ENCODE measurements at regions not wholly inside any gene's neighbourhood (a gene's known extent, or its start where the extent isn't known, plus 50 kb on each side); places are given as distances from the start of the nearest gene placed in this dataset.
"Not testable (repeated sequence)": the region's sequence is repeated elsewhere in the genome, so short reads cannot be mapped to it uniquely, and the experiment has no call there.

GRCh38 chr14:30272848-30273832 lies 285.8 kb upstream of the G2E3 start:
- Histone ChIP-seq H3K36me3 (ENCODE audit: control insufficient read depth, insufficient read depth, low read length) (no peaks in the 10 kb centered on the region), H3K27me3 (ENCODE audit: control insufficient read depth, insufficient read depth, low read length) (peaks cover 8% of the 10 kb centered on the region), H3K4me1 (ENCODE audit: control insufficient read depth, insufficient read depth, low read length) (peaks cover 3% of the 10 kb centered on the region), H3K4me3 (ENCODE audit: low read depth, low read length) (no peak overlapping the region), H3K9ac (ENCODE audit: low read depth, low read length) (no peak overlapping the region), H3K9me3 (ENCODE audit: control insufficient read depth, insufficient read depth, low read length) (no peaks in the 10 kb centered on the region)

GRCh38 chr14:30275604-30276003 lies 283.4 kb upstream of the G2E3 start:
- Histone ChIP-seq H3K9ac (ENCODE audit: low read depth, low read length) (no peak overlapping the region), H3K9me3 (ENCODE audit: control insufficient read depth, insufficient read depth, low read length) (no peaks in the 10 kb centered on the region), H3K4me1 (ENCODE audit: control insufficient read depth, insufficient read depth, low read length) (no peaks in the 10 kb centered on the region), H3K27me3 (ENCODE audit: control insufficient read depth, insufficient read depth, low read length) (no peaks in the 10 kb centered on the region), H3K4me3 (ENCODE audit: low read depth, low read length) (no peak overlapping the region), H3K36me3 (ENCODE audit: control insufficient read depth, insufficient read depth, low read length) (no peaks in the 10 kb centered on the region)

- Histone ChIP-seq H3K27me3 (ENCODE audit: control insufficient read depth, insufficient read depth, low read length) (no peaks in the 10 kb centered on the region), H3K4me1 (ENCODE audit: control insufficient read depth, insufficient read depth, low read length) (no peaks in the 10 kb centered on the region), H3K9ac (ENCODE audit: low read depth, low read length) (no peak overlapping the region), H3K4me3 (ENCODE audit: low read depth, low read length) (no peak overlapping the region), H3K36me3 (ENCODE audit: control insufficient read depth, insufficient read depth, low read length) (no peaks in the 10 kb centered on the region), H3K9me3 (ENCODE audit: control insufficient read depth, insufficient read depth, low read length) (no peaks in the 10 kb centered on the region)
Observed at GRCh38 chr14:30277268-30277667, 281.7 kb upstream of the G2E3 start.

- not testable (repeated sequence) for H3K9ac ChIP-seq (ENCODE audit: low read depth, low read length); H3K9me3 ChIP-seq (ENCODE audit: control insufficient read depth, insufficient read depth, low read length); H3K36me3 ChIP-seq (ENCODE audit: control insufficient read depth, insufficient read depth, low read length)
Observed at GRCh38 chr14:30278856-30279255, 280.1 kb upstream of the G2E3 start.

GRCh38 chr14:30283822-30284446 lies 275.0 kb upstream of the G2E3 start:
- no peak overlapping the region for H3K4me3 ChIP-seq (ENCODE audit: low read depth, low read length)
- no peaks in the 10 kb centered on the region for H3K9me3 ChIP-seq (ENCODE audit: control insufficient read depth, insufficient read depth, low read length)
- H3K27me3 ChIP-seq (ENCODE audit: control insufficient read depth, insufficient read depth, low read length), result no peaks in the 10 kb centered on the region
- H3K9ac ChIP-seq (ENCODE audit: low read depth, low read length), result no peak overlapping the region
- H3K4me1 ChIP-seq (ENCODE audit: control insufficient read depth, insufficient read depth, low read length), result no peaks in the 10 kb centered on the region
- H3K36me3 ChIP-seq (ENCODE audit: control insufficient read depth, insufficient read depth, low read length), result no peaks in the 10 kb centered on the region

More at GRCh38 chr14:30278856-30279255, 280.1 kb upstream of the G2E3 start:
- H3K27me3 ChIP-seq (ENCODE audit: control insufficient read depth, insufficient read depth, low read length); H3K4me1 ChIP-seq (ENCODE audit: control insufficient read depth, insufficient read depth, low read length); H3K4me3 ChIP-seq (ENCODE audit: low read depth, low read length): not testable (repeated sequence)

GRCh38 chr14:30284808-30285207 lies 274.1 kb upstream of the G2E3 start:
- Histone ChIP-seq H3K4me1 (ENCODE audit: control insufficient read depth, insufficient read depth, low read length) (no peaks in the 10 kb centered on the region), H3K27me3 (ENCODE audit: control insufficient read depth, insufficient read depth, low read length) (no peaks in the 10 kb centered on the region), H3K36me3 (ENCODE audit: control insufficient read depth, insufficient read depth, low read length) (no peaks in the 10 kb centered on the region), H3K9me3 (ENCODE audit: control insufficient read depth, insufficient read depth, low read length) (no peaks in the 10 kb centered on the region), H3K4me3 (ENCODE audit: low read depth, low read length) (no peak overlapping the region), H3K9ac (ENCODE audit: low read depth, low read length) (no peak overlapping the region)

- Histone ChIP-seq H3K36me3 (ENCODE audit: control insufficient read depth, insufficient read depth, low read length) (no peaks in the 10 kb centered on the region), H3K9me3 (ENCODE audit: control insufficient read depth, insufficient read depth, low read length) (no peaks in the 10 kb centered on the region), H3K4me3 (ENCODE audit: low read depth, low read length) (no peak overlapping the region), H3K27me3 (ENCODE audit: control insufficient read depth, insufficient read depth, low read length) (no peaks in the 10 kb centered on the region), H3K4me1 (ENCODE audit: control insufficient read depth, insufficient read depth, low read length) (no peaks in the 10 kb centered on the region), H3K9ac (ENCODE audit: low read depth, low read length) (no peak overlapping the region)
Observed at GRCh38 chr14:30287579-30288445, 271.1 kb upstream of the G2E3 start.

- Histone ChIP-seq H3K4me3 (ENCODE audit: low read depth, low read length) (no peak overlapping the region), H3K4me1 (ENCODE audit: control insufficient read depth, insufficient read depth, low read length) (no peaks in the 10 kb centered on the region), H3K9ac (ENCODE audit: low read depth, low read length) (no peak overlapping the region), H3K36me3 (ENCODE audit: control insufficient read depth, insufficient read depth, low read length) (no peaks in the 10 kb centered on the region), H3K27me3 (ENCODE audit: control insufficient read depth, insufficient read depth, low read length) (no peaks in the 10 kb centered on the region), H3K9me3 (ENCODE audit: control insufficient read depth, insufficient read depth, low read length) (no peaks in the 10 kb centered on the region)
Observed at GRCh38 chr14:30290001-30290400, 269.0 kb upstream of the G2E3 start.

- no peaks in the 10 kb centered on the region for H3K4me1 ChIP-seq (ENCODE audit: control insufficient read depth, insufficient read depth, low read length)
- no peaks in the 10 kb centered on the region for H3K27me3 ChIP-seq (ENCODE audit: control insufficient read depth, insufficient read depth, low read length)
- no peak overlapping the region for H3K4me3 ChIP-seq (ENCODE audit: low read depth, low read length)
- H3K36me3 ChIP-seq (ENCODE audit: control insufficient read depth, insufficient read depth, low read length), result no peaks in the 10 kb centered on the region
- H3K9ac ChIP-seq (ENCODE audit: low read depth, low read length), result no peak overlapping the region
- H3K9me3 ChIP-seq (ENCODE audit: control insufficient read depth, insufficient read depth, low read length), result no peaks in the 10 kb centered on the region
Observed at GRCh38 chr14:30291216-30291615, 267.7 kb upstream of the G2E3 start.

- Histone ChIP-seq H3K36me3 (ENCODE audit: control insufficient read depth, insufficient read depth, low read length) (no peaks in the 10 kb centered on the region), H3K27me3 (ENCODE audit: control insufficient read depth, insufficient read depth, low read length) (no peaks in the 10 kb centered on the region), H3K9ac (ENCODE audit: low read depth, low read length) (no peak overlapping the region), H3K4me1 (ENCODE audit: control insufficient read depth, insufficient read depth, low read length) (no peaks in the 10 kb centered on the region), H3K4me3 (ENCODE audit: low read depth, low read length) (no peak overlapping the region), H3K9me3 (ENCODE audit: control insufficient read depth, insufficient read depth, low read length) (no peaks in the 10 kb centered on the region)
Observed at GRCh38 chr14:30292541-30292940, 266.4 kb upstream of the G2E3 start.

- Histone ChIP-seq H3K4me1 (ENCODE audit: control insufficient read depth, insufficient read depth, low read length) (no peaks in the 10 kb centered on the region), H3K4me3 (ENCODE audit: low read depth, low read length) (no peak overlapping the region), H3K9me3 (ENCODE audit: control insufficient read depth, insufficient read depth, low read length) (no peaks in the 10 kb centered on the region), H3K9ac (ENCODE audit: low read depth, low read length) (no peak overlapping the region), H3K27me3 (ENCODE audit: control insufficient read depth, insufficient read depth, low read length) (no peaks in the 10 kb centered on the region), H3K36me3 (ENCODE audit: control insufficient read depth, insufficient read depth, low read length) (no peaks in the 10 kb centered on the region)
Observed at GRCh38 chr14:30295980-30296379, 263.0 kb upstream of the G2E3 start.

Measured in iPS-15b (cell line).